Stimulated activated CD8-positive, alpha-beta memory T cell treated with anti-CD3 and anti-CD28 coated beads, Interleukin-12 subunit alpha, Interleukin-12 subunit beta, amount 100 ng/mL, for 1 hour (primary cell): ENCODE measurements at regions not wholly inside any gene's neighbourhood (a gene's known extent, or its start where the extent isn't known, plus 50 kb on each side); places are given as distances from the start of the nearest gene placed in this dataset.

ENCODE experiments used
- DNase-seq: peaks from one replicate; pipeline ENCODE4 v3.0.0-alpha.2; 2020; ENCODE audit warnings: low read depth

- DNase-seq, result no peak
Measured at GRCh38 chr2:121969166-121969565, 213.7 kb downstream of the TSN start.

DNA sequence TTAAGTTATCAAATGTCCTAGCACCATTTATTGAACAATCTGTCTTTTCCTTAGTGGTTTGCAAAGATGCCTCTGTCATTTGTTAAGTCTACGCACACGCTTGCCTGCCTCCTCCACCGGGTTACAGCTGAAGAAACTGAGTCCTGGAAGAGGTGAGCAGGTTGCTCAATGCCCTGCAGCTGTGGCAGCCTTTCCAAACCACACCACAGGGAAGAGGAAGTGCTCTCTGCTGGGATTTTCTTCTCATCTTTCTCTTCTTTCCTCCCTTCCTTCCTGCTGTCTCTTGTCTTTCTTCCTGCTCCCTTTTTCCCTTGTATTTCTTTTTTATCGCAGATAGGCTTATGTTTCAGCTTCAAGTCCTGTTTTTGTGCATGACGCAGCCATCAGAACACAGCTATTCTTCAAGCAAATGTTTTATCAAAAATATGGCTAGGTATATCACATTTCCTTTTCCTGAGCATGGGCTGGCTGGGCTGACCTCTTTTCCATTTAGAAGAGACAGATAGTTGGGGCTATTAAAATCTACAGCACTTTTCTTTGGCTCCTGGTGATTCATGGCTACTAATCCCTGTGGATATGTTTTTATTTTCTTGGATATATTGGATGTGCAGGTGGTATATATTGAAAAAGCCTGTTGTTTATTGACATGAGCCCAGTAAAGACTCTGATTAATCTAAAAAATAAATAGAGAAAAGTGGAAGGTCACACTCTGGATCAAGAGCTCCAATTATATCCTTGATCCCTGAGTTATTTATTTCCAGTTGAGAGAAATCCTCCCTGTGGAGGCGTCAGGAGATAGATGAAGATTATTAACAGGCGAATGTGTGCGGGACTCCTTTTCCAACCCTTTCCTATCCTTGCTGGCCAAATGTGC, 214.6 kb downstream of the TSN start:
- DNase-seq, result no peak

- no peak for DNase-seq
Measured at GRCh38 chr2:121972203-121972602, 216.8 kb downstream of the TSN start.

DNA sequence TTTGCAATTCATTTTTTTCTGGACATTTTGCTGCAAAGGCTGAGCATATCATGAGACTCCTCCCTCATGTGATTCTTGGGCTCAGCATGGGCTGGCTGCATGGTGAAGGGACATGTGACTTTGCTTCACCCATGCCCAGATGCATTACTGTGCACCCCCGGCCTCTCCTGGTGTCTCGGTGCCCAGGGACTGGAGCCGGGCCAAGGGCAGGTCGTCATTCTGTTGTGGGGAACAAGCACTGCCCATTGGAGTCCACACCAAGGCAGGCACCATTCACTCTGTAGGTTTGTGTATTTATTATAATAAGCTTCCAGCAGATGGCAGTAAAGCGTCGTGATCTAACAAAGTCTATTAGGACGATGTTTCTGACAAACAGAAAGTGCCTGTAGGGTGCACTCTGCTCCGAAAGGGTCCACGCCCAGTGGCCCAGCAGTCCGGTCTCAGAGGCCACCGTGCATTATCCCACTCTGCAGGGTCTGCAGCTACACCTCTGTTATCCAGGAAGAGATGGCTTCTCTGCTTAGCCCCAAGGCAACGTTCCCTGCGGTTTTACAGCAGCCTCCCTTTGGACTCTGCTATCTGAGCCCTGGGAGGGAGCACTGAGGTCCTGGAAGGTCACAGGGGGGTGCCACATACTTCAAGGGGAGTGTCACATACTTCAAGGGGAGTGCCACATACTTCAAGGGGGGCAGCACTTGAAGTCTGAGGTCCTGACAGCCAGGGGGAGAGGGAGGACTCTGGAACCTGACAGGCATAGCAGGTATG, 219.6 kb downstream of the TSN start:
- DNase-seq, result peak; percentile 6

- DNase-seq, result no peak
Measured at GRCh38 chr2:121976926-121977325, 221.5 kb downstream of the TSN start.

DNA sequence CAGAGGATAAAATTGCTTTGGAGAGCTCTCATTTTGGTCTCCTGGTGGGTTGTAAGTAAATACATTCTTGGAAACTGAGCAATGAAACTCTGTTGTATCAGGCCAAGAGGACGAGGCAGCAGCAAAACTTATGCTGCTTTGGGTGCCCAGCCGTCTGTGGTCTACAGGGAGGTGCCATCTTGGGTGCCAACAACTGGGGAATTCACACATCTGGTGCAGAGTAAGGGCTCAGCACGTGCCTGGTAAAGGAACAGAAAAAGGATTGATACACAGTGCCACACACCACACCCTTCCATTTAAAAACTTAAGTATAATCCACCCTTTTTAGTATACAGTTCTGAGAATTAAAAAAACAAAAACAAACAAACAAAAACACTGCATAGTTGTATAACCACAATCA, 221.9 kb downstream of the TSN start:
- DNase-seq, result no peak

- no peak for DNase-seq
Measured at GRCh38 chr2:121992700-121993099, 237.2 kb downstream of the TSN start.

DNA sequence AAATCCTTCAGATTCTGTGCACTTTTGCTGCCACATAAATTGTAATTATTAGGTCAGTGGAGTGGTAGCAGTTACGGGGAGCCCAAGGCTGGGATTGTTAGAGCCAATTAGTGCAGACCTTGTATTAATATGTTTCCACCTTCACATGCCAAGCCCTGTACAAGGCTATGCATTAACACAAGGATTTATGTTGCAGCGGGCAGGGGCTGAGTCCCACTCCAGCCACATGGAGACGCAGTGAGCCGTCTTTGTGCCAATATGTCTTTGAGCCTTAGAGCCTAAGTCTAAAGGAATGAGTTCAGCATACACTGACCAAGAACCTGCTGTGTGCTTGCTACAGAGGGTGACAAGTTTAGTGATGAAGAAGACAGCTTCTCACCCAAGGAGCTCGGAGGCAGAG, 238.2 kb downstream of the TSN start:
- DNase-seq, result no peak

DNA sequence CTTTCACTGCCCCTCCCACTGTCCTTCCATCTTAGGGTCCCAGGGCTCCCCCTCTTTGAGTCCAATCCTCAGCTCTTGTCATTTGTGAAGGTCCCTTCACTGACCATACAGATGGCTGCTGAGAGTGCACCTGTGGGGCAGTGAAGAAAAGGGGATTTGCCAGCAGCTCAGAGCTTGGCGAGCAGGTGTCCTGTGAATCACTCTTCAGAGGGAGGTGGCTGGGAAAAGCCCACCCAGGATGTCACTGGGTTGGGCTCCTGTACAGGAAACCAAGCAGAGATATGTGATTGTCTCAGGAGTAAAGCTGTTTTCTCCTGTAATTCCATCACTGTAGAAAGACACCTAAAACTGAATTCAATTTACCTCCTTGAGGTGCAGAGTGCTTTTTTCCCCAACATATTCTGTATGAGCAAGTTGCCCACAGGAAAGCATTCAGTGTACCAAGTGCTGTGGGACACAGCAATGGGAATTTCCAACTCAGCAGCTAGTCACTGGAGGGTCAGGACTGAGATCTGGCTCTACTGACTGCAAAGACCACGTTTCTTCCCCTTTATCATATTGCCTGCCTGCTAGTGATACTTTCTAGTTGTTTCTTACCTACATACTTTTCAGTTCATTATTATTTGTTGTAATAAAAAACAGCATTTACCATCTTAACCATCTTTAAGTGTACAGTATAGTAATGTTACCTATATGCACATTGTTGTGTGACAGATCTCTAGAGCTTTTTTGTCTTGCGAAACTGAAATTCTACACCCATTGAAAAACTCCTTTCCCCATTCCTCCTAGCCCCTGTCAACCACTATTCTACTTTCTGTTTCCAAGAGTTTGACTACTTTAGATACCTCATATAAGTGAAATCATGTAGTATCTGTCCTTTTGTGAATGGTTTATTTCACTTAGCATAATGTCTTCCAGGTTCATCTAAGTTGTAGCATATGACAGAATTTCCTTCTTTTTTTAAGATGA, 239.1 kb downstream of the TSN start:
- no peak for DNase-seq

DNA sequence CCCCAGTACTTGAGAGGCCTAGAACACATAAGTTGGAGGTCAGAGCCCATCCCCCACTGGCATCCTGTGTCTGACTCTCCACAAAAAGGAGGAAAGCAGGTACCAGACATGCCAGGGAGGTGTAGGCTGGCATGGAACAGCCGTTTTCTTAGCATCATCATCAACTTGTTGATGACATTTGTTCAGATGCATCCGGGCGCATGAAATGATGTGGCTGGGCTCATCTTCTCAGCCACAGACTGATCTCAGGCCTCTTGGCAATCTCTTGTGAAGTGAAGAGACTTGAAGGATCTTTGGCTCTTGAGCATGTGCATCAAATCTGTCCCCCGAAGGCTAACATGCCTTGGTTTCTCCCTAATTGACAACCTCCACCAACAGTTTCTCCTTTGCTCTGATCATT, 243.3 kb downstream of the TSN start:
- DNase-seq, result no peak

GRCh38 chr2:121999264-121999663, 243.8 kb downstream of the TSN start:
- no peak for DNase-seq

DNA sequence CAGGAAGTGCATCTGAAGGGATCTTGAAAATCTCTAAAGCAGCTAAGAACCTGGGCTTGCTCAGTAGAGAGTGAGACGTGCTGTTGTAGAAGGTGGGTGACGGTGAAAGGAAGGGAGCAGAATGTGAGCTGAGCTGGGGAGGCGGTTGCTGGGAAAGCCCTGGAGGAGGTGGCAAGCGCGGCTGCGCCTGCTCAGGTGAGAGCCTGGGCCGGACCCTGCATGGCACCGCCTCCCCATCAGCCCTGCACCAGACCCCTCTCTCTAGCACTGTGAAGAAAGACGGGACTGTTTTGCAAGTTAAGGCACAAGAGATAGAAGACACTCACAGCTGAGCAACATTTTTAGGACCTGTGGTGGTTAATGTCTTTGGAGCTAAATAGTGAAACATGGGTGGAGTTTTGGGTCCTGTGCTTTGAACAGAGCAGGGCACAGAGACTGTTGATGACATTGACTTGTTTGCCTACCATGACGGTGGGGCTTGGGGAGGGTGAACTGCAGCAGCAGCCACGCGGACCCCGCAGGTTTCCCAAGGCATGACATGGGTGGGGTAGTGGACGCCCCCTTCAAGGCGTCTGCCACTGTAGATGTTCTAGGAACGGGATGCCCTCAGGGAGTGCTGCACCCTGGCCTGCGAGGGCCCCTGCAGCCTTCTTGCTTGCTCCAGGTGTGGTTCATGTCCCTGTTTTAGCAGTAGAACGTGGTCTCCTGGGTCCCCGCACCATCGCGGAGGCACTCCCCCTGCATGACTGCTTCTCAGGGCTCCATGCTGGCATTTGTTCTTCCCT, 245.3 kb downstream of the TSN start:
- no peak for DNase-seq

- no peak for DNase-seq
Measured at GRCh38 chr2:122001441-122001874, 246.0 kb downstream of the TSN start.

DNA sequence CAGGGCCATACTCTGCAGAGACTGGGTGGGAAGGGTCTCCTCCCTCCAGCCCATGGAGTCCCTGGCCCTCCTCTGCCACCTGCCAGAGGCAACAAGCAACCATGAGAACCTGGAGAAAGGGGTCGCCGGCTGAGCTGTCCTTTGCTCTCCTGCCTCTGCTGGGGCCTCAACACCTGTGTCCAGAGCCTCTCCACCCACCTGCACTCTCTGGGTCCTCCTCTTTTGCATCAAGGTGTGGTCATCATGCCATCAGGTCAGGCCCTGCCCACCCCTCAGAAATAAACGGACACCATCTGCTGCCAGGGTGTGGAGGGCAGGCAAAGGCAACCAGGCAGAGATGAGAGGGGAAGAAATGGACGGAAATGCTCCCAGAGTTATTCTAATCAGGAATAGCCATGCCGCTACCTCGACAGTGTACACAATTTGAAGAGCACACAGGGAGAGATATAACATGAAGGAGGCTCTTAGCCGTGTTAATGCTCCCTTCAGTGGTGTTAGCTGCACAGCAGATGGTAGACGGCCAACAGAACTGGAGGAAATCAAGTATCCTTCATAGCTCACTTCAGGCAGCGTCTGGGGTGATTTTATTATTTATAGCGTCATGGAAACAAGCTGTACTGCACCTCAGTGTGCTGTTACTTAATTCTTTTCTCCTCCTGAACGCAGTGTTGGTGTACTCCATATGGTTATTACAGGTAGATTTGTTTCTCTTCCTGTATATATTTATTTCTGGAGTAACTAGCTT, 247.9 kb downstream of the TSN start:
- DNase-seq, result no peak

DNA sequence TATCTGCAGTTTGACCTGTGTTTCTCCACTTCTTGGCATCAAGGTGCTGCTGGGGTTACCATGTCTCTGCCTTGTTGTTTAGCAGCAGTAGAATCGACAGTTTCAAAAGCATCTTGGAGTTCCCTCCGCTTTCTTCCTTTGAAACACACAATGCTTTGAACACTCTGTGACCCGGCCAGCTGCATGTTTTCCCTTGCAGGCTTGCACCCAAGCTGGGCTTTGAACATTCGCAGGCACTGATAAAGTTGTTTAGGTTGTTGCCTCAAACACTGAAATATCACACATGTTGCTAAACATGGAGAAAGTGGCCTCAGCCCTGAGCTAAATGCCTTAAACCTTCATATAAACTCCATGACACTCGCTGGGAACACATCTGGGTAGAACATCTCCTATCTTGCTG, 251.7 kb downstream of the TSN start:
- no peak for DNase-seq

- no peak for DNase-seq
Measured at GRCh38 chr2:122007577-122007976, 252.1 kb downstream of the TSN start.

DNA sequence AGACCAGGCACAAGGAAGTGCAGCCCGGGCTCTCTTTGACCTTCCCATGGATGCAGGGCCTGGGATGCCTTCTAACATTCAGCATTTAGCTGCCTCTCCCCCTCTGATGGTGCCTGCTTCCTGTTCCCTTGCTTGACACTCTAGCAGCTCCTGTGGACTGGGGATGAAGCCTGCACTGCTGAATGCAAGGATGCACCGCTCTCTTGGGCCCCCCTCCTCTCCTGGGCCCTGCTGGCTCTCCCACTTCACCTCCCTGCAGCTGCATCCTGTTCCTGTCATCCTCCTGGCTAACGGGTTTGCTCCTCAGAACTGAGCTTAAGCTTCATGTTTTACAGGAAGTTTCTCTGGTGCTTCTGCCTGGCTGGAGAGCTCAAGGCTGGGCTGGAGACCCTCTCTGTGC, 254.1 kb downstream of the TSN start:
- DNase-seq, result no peak

GRCh38 chr2:122011493-122012270, 256.2 kb downstream of the TSN start:
- DNase-seq, result no peak

DNA sequence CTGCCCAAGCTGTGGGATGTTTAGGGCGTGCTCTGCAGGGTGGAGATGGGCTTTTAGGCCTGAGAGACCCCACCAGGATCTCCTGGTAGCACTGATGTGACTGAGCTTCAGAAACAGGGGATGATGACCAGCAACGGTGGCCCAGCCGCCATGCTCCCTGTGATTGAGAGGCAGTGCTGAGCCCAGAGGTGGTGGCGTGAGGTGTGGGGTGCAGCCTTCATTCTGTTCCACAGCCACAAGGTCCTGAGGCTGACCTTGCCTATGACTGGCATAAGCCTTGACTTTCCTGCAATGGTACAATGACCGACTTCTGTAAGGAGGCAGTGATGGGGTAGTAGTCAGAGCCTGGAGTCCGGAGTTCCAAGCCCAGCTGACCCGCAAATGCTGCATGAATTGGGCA, 263.3 kb downstream of the TSN start:
- DNase-seq, result no peak

DNA sequence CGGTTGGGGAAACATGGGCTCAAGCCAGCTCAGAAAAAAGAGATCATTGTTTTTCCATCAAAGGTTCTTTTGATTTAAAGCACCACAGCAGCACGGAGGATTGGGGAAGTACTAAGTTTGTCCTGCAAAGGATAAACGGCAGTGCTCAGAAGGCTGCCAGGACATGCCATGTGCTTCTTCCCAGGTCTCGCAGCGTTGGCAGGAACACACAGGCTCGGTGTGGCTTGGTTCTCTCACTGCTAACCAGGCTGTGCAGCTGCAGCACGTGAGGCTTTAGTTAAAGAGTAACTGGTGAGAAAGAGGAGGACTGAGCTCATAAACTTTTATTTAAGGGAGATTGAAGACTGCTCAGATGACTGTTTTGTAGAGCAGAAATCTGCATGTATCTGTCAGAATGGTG, 264.3 kb downstream of the TSN start:
- no peak for DNase-seq
